GM18511 (cell line): ENCODE measurements at regions not wholly inside any gene's neighbourhood (a gene's known extent, or its start where the extent isn't known, plus 50 kb on each side); places are given as distances from the start of the nearest gene placed in this dataset.

Source experiments
- ATAC-seq: cut with Tn5 transposase; IDR thresholded peaks from one replicate; pipeline ENCODE4 v1.9.1; 2021; ENCODE audit warnings: mild to moderate bottlenecking, moderate library complexity; ENCODE audit not compliant: unreplicated experiment

- ATAC-seq, result no peak
These were observed 356.7 kb downstream of the ETNK1 start for GRCh38 chr12:22981711-22982110.

- ATAC-seq, result no peak
These were observed 357.7 kb downstream of the ETNK1 start for GRCh38 chr12:22982635-22983034.

DNA sequence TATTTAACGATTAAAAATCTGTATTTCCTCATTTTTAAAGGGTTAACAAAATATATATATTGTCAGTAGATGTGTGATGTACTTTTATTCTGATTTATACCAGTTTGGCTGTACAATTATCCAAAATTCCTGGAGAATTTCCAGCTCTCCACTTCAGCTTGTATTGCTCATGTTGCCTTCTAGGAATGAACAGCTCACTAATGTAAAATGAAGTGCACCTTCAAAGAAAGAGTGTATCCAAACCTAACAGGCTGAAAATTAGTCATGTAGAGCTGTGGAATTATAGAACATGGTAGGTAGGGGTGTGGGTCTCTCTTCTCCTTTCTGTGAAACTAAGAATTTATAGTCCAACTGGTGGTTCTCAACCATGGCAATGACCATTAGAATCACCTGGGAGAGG lies 362.0 kb downstream of the ETNK1 start:
- ATAC-seq, result no peak

DNA sequence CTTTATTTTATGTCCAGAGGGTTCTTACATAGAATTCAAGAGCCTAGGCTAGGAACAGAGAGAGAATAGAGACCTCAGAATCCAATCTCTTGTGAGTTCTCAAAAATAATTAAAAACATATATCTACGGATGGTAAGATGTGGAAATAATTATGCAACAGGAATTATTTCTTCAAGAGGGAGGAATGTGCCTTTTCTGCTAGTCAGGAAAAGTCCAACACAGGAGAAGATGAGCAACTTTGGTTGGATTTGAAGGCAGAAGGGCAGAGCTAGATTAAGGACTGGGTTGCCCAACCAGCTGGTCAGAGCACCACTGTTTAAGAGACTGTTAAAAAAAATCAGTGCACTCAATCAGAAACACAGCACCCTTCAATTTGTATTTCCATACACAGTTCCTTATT lies 365.5 kb downstream of the ETNK1 start:
- ATAC-seq, result no peak

- ATAC-seq, result no peak
These were observed 366.4 kb downstream of the ETNK1 start for GRCh38 chr12:22991250-22991844.

DNA sequence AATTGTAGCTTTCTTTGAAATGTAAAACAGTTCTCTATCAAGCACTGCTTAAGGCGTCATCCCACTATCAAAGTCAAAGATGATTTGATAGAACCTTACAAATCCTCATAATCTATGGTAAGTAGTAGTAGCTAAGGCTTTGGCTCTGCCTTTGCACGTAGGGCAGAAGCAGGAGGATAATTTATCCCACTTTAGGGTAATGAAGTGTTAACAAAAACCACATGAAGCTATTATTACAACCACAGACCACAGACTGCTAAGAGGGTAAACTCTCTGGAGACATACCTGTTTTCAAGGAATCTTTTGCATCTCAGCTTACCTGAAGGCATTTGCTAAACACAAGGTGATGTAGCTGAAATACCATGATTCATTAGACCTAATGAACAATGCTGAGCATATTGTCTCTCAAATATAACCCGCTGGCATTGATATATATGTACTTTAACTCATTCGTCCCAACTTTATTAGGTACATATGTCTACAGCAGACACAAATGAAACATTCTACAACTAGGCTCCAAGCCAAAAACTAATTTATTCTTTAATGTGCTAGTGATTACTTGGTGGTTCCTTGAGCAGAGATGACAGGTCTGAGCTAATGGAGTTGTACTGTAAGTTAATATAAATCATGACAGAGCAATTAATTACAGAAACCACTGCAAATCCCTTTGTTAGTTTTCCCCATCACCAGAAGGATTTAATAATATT lies 368.8 kb downstream of the ETNK1 start:
- ATAC-seq, result no peak

- ATAC-seq, result no peak
These were observed 369.3 kb downstream of the ETNK1 start for GRCh38 chr12:22994316-22994675.

- no peak for ATAC-seq
These were observed 376.5 kb downstream of the ETNK1 start for GRCh38 chr12:23001487-23001886.

GRCh38 chr12:23002381-23002780 lies 377.4 kb downstream of the ETNK1 start:
- no peak for ATAC-seq

GRCh38 chr12:23004473-23005020 lies 379.6 kb downstream of the ETNK1 start:
- ATAC-seq, result no peak

DNA sequence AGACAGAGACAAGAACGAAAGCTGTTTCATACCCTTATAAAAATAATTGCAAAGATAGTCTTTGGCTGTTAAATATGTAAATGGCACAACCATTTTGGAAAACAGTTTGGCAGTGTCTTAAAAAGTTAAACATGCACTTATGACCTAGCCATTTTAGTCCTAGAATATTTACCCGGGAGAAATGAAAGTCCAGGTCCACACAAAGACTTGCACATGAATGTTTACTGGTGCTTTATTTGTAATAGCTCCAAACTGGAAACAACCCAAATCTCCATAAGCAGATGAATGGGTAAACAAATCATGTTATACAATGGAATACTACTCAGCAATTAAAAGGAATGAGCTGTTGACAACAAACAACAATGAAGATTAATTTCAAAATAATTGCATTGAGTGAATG lies 380.4 kb downstream of the ETNK1 start:
- no peak for ATAC-seq

DNA sequence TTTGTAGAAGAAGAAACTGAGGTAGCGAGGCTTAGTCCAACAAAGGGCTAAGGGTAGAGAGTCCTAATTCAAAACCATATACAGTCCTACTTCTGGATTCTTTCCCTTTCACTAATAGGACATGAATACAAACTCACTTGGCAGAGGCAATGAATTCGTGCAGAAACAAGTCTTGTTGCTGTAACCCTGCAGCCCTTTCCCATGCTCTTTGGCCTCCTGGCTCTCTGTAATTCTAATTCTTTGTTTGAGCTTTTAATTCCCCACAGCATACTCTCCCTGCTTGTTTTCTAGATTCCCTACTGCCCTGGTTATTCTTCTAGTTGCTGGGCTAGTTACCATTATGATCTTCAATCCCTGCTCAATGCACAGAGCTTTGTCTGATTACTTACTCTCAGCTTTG lies 381.4 kb downstream of the ETNK1 start:
- no peak for ATAC-seq

- no peak for ATAC-seq
These were observed 383.7 kb downstream of the ETNK1 start for GRCh38 chr12:23008623-23009022.

- ATAC-seq, result no peak
These were observed 389.8 kb downstream of the ETNK1 start for GRCh38 chr12:23014749-23015148.

DNA sequence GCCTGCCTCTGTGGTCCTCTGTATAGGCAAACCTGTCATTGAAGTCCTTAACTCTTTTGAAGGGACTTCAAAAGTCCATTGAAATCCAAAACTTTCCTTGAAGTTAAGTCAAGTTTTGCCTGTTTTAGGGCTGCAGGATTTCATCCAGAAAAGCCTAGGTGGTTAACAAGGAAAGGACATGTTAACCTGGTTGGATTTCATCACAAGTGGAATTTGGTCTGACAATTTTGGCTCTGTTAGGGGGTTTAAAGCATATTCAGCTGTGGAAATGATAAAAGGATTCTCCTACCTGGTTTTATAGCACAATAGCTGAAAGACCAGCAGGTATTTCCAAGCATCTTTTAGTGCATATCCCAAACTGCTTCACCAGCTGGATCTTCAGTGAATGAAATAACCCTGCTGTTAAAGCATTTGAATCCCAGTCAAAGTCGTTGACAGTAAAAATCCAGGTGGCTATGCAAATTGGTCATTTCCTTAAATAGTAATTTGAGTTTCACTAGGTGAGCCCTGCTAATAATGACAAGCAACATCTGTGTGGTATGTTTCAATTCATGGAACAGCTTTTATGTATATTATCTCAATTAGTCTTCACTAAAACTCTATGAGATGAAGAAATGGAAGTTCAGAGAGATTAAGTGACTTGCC lies 400.5 kb downstream of the ETNK1 start:
- no peak for ATAC-seq

DNA sequence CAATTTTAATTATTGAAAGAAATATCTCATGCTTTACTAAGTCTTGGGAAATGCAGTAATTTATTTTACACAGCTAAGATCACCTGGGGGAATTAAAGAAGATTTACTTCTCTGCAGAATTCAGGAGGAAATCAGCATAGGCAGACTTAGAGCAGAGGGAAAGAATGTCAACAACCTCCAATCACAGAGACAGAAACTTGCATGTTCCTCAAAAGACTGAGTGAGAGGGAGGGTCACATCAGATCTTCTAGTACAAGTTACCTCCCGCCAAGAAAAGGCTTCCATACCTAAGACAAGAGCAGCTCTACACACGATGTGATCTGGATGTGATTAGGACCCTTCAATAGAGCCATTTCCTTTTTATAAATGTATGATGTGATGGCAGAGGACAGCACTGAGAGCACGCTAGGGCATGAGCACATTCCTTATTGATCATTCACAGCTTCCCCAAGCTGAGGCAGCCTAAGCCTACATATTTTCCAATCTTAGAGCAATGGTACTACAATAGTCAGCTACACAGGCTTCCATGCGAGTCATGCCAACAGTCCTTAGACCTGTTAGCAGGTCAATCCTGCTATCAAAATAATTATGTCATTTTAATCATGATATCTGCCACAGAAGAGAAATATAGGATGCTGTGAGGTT lies 403.3 kb downstream of the ETNK1 start:
- ATAC-seq, result no peak

- ATAC-seq, result no peak
These were observed 404.2 kb downstream of the ETNK1 start for GRCh38 chr12:23029185-23029584.

DNA sequence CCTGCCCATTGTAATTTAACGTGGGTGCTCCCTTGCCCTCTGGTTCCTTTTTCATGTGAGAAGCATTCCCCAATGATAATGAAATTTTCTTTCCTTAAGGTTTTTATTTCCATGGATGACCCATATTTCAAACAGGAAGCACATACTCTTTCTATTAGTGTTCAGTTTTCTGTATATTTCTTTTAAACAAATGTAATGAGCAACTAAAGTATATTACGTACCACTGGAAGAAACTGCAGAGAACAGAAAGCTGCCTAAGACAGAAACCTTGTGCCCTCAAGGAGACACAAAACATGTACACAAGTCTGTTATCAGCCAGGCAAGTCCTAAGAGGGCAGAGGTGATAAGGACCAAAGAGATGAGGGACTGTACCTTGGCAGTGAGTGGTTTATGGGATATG lies 414.9 kb downstream of the ETNK1 start:
- ATAC-seq, result no peak

DNA sequence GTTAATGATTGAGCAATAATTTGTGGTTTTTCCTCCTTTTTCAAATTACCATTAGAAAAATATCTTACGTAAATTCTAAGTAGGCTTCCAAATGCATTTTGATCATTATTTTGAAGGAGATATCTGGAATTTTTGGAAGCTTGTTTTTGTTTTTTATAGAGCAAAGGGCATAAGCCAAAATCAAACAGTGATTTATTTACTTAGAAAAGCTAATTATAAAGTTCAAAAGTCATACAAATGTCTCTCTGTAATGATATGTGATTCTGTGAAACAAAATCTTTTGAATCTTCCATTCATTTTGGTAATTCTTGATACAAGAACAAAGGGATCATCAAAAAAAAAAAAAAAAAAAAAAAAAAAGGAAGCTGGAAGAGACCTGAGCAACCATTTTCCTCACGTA lies 416.8 kb downstream of the ETNK1 start:
- no peak for ATAC-seq

GRCh38 chr12:23043646-23044045 lies 418.7 kb downstream of the ETNK1 start:
- ATAC-seq, result no peak

GRCh38 chr12:23049180-23049579 lies 424.2 kb downstream of the ETNK1 start:
- peak; percentile 73 for ATAC-seq

DNA sequence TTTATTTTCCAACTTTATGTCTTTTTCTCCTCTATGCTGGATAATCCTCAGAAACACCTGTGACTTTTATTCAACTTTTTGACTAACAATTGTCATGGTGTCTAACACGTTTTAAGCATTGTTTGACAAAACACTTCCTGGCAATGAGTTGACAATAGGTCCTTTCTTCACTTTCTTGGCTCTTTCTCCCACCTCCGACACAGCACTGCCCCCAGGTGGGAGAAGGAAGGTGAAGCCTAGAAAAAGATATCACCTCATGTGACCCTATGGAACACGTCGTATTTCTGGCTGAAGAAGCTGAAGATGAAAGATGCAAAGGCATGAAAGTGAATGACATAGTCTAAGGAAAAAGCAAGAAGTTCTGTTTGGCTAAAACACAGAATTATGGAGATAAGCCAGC lies 430.0 kb downstream of the ETNK1 start:
- no peak for ATAC-seq
